Fibroblast of villous mesenchyme (primary cell): ENCODE measurements at regions not wholly inside any gene's neighbourhood (a gene's known extent, or its start where the extent isn't known, plus 50 kb on each side); places are given as distances from the start of the nearest gene placed in this dataset.
"Not testable (repeated sequence)": the region's sequence is repeated elsewhere in the genome, so short reads cannot be mapped to it uniquely, and the experiment has no call there.

Source experiments
- DNase-seq: peaks from one replicate; pipeline ENCODE4 v3.0.0-alpha.2; 2010; ENCODE audit warnings: low read depth
- H3K4me3 ChIP-seq: 2 replicates; pipeline ENCODE4 v1.5.1; 2011; ENCODE audit warnings: low read depth, mild to moderate bottlenecking, low read length
- CTCF ChIP-seq: IDR thresholded peaks from 2 replicates; pipeline ENCODE4 v1.5.1; 2012; ENCODE audit warnings: low read depth, mild to moderate bottlenecking, low read length; ENCODE audit not compliant: insufficient read depth

GRCh38 chr7:65269150-65269856 is 104.4 kb upstream of the ZNF92 start:
- peak overlapping the region; percentile 12 for H3K4me3 ChIP-seq

GRCh38 chr7:65268782-65269149 is 104.9 kb upstream of the ZNF92 start:
- no peak for TF ChIP-seq CTCF
- no peak for DNase-seq
- no peak overlapping the region for H3K4me3 ChIP-seq

More at GRCh38 chr7:65269150-65269856, 104.4 kb upstream of the ZNF92 start:
- peak; percentile 6 for DNase-seq
- TF ChIP-seq CTCF, result no peak

- no peak overlapping the region for H3K4me3 ChIP-seq
- no peak for DNase-seq
- TF ChIP-seq CTCF, result no peak
Observed at GRCh38 chr7:65265933-65266519, 107.6 kb upstream of the ZNF92 start.

GRCh38 chr7:65264258-65264657 is 109.4 kb upstream of the ZNF92 start:
- no peak for DNase-seq
- H3K4me3 ChIP-seq, result no peak overlapping the region

GRCh38 chr7:65260673-65261072 is 113.0 kb upstream of the ZNF92 start:
- not testable (repeated sequence) for H3K4me3 ChIP-seq, DNase-seq

More at GRCh38 chr7:65264258-65264657, 109.4 kb upstream of the ZNF92 start:
- TF ChIP-seq CTCF, result no peak

- H3K4me3 ChIP-seq, DNase-seq: not testable (repeated sequence)
Observed at GRCh38 chr7:65259864-65260525, 113.7 kb upstream of the ZNF92 start.

- no peak for DNase-seq
- H3K4me3 ChIP-seq, result no peak overlapping the region
- TF ChIP-seq CTCF, result no peak
Observed at GRCh38 chr7:65254061-65254460, 119.6 kb upstream of the ZNF92 start.
